GM10847 (cell line): ENCODE measurements at regions not wholly inside any gene's neighbourhood (a gene's known extent, or its start where the extent isn't known, plus 50 kb on each side); places are given as distances from the start of the nearest gene placed in this dataset.

Experiments used
- POLR2A ChIP-seq: IDR thresholded peaks from 2 replicates; pipeline ENCODE4 v1.6.1; 2011; ENCODE audit not compliant: insufficient read length; ENCODE audit errors: extremely low read depth

DNA sequence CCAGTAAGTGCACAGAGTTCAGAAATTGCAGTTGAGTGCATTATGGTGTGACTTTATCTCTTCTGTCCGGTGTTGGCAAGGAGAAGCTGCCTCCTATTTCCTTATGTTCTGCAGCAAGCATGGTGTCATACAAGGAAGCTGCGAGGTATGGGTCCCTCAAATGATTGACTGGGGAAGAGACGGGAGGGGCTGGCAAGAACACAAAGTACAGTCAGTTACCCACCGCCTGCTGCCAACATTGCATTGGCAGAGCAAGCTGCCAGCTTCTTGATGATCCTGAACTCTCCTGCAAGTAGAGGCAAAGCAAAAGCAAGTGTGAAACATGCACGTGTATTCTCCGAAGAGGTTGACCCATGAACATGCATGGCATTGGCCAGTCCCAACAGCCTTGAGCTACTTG lies 1013.6 kb downstream of the UQCRFS1 start:
- no peak for TF ChIP-seq POLR2A

DNA sequence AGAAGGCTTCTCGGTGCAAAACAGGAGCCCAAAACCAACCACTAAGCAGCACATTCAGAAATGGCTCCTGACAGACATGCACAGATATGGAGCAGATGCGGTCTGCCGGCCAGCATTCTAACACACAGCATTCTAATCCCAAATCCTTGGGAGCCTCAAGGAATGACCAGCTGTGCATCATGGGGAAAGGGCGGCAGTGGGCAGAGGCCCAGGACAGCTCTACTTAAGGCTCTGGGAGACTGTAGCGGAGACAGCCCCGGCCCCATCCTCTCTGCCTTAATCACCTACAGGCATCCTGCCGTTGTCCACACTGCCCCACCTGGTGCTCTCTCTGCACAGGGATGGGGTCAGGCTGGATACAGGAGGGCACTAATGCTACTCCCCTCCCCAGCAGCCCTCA lies 1016.0 kb downstream of the UQCRFS1 start:
- no peak for TF ChIP-seq POLR2A

DNA sequence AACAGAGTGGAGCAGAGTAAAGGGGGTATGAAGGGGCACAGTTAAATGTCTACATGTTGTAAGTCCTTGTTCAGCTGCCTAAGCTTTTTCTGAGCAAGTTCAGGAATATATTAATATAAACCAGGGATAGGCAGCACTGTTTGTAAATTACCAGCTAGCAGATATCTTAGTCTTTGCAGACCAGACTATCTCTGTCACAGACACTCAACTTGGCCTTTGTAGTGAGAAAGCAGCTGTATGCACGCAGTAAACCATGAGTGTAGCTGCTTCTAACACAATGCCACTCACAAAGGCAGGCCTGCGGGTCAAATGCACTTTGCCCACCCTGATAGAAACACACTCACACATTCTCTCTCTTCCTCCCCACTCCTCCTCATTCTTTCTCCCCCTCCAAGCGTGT lies 1016.9 kb downstream of the UQCRFS1 start:
- no peak for TF ChIP-seq POLR2A

DNA sequence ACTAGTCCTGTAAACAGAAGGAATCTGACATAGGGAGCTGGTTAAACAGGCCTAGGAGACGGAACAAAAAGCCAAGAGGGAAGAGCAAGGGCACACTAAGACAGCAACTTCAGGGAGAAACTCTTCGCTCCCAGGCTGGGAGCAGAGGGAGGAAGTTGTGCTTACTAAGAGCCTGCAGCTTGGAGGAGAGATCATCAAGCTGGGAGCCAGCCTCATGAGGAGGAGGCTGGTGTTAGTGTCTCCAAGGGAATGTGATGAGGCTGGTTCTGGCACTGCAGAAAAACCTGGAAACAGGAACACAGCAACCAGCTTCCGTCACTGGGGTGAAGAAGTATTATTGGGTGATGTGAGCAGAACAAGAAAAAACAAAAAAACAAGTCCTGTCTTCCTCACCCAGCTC lies 1027.3 kb downstream of the UQCRFS1 start:
- TF ChIP-seq POLR2A = no peak

DNA sequence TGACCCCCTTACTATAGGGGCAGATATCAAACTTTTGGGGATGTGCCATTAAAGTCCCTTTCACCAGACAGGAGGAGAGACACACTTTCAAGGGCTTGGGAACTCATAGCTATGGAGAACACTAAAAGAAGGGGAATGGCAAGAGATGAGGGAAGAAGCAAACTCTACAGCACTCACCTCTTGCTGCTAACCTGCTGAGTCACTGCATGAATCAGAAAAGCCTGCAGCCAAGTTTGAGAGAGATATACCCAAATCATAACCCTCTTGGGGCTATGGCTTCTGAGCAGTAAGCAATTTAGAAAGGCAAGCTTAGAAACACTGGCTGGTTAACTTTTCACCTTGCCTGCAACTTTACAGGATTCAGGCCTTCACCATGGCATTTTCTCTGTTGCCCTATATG lies 1028.0 kb downstream of the UQCRFS1 start:
- no peak for TF ChIP-seq POLR2A

DNA sequence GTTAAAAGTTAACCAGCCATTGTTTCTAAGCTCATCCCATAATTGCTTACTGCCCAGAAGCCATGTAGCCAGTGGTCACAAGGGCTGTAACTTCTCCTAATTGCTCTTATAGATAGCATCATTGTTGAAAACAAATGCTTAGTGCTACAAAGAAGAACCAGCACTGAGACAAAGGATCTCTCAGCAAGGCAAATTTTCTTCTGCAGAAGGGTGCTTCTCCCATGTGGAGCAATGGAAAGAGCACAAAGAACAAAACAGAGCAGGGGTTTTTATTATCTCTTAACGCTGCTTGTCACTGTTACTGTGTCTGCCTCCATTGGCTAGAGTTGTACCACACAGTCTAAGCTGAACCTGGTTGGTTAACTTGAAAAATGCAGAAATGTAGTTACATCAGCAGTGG lies 1036.8 kb downstream of the UQCRFS1 start:
- TF ChIP-seq POLR2A = no peak

DNA sequence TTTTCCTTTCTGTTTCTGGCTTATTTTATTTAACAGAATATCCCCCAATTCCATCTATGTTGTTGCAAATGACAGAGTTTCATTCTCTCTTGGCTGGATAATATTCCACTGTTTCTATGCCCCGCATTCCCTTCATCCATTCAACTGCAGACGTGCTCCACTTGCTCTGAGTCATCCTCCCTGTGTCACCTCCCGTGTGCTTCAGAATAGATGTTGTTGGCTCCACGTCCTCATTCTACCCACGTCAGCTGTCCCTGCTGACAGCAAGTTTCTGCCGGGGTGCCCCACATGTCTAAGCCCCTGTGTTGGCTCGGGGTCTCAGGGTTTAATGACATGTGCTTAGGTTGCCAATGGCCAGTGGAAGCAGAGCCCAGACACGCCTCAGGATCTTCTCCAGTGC lies 1041.0 kb downstream of the UQCRFS1 start:
- TF ChIP-seq POLR2A = no peak

DNA sequence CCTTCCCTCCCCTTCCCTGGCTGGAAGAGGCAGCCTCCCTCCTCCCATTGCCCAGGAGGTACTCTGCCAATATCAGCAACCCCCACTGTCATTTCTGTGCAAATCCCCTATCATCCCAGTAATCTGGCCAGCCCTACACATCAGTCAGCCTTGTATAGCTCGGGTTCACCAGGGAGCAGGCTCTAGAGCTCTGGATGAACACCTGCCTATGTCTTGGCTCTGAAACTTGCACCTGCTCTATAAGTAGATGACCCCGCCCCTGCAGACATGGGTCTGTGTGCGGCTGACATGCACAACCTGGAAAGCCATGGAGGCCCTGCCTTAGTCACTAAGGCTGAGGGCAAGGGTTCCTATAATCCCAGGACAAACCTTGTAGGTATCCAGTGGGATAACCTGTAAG lies 1042.9 kb downstream of the UQCRFS1 start:
- no peak for TF ChIP-seq POLR2A

DNA sequence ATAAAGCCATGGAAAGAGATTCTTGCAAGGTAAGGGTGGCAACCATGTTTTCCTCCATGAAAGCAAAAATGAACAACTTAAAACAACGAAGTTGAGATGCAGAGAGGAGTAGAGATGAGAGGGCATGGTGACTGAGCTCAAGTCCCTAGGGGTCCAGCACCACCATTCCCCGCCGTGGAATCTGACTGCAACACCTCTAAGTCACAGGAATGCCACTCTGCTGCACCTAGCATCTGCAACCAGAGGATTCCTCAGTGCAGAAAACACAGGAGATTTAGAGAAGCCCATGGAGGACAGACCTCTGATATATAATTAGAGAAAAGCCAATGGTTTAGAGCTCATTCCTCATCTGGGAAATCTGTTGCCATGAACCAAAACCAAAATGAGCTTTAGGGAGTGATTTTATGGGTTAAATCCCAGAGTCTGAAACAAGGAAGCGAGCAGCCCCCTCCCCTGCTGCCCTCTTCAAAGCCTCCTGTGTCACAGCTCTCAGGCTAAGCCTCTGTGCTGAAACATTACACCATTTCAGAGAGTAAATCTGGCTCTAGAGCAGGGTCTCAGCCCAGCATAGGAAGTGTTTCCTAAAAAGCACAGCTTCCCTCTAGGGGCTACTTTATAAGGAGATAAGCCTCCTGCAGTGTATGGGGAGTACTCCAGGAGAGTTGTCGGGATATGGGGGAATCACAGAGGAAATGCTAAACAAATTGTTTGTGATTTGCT lies 1043.6 kb downstream of the UQCRFS1 start:
- no peak for TF ChIP-seq POLR2A

DNA sequence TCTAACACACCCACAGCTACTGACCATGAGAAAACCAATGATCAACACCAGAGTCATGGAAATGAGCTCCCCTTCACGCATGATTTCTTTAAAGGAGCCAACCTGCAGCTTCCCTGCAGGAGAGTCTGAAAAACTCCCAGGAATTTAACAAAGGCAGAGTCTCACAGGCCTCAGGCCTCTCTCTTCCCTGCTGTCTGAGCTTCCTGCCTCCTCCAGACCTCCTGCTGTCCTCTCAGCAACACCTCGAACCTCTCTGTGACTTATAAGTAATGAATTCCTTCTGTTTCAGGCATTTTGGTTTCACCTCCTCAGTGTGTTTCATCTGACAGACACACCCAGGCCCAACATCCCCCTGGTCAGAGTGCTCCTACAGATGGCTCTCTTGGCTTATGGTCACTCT lies 1044.4 kb downstream of the UQCRFS1 start:
- no peak for TF ChIP-seq POLR2A

DNA sequence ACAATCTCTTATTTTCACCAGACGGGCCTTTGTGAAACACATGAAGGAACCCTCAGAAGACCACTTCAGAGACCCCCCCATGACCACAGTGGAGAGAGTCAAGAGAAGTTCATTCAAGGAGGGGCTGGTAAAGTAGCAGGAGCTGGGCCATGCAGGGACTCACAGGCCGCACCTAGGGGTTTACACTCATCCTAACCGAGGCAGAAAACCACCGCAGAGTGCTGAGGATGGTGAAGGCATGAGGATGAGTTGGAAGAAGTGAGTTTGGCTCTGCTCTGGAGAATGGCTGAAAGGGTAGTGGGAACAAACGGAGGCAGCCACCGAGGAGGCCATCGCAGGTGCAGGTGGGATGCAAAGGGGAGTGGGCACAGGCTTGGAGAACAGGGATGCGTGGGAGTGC lies 1046.9 kb downstream of the UQCRFS1 start:
- TF ChIP-seq POLR2A = no peak

DNA sequence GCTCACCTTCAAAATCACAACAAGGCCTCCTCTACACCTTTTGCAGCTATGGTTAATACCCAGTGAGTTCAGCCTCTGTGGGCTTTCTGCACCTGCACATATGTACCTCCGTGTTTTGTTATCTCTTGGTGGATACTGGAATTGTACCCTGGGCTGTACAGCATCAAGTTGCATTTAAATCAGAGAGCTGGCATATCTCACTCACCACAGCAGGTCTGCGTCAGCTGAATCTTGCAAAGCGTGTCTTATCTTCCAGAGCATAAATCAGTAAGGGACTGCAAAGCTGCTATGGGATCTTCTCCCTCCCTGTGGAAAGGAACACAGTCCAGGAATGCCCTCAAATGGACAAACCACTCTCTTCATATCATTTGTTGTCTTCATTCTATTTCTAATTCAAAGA lies 1048.7 kb downstream of the UQCRFS1 start:
- TF ChIP-seq POLR2A = no peak

DNA sequence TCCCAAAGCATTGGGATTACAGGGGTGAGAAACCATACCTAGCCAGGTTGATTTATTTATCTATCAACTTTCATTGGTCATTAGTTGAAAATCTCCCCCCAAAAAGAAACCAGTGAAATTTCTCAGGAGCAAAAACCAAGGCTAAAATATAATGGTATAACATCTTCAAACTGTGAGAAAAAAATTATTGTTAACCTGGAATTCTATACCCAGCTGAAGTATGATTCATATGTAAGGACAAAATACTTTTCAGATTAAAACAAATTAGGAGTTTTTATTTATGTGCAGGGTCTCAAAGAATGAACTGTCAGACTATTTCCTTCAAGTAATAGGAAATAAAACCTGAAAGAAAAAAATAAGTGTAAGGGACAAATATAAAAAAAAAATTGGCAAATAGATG lies 1053.9 kb downstream of the UQCRFS1 start:
- TF ChIP-seq POLR2A = no peak

DNA sequence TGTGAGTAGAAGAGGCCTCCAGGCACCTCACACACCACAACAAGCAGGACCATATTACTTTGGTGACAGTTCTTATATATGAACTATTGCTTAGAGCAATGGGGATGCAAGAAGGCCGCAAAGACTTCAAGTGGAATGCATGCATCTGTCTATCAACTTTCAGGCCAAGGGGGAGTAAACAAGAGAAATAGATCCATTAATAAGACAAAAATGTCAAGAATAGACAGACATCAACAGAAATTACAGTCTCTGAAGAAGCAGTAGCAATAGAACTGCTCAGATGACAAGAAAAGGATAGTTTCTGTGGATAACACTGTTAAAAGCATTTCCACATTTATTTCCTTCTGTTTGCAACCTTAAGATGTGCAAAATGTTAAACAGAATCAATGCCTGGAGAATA lies 1057.7 kb downstream of the UQCRFS1 start:
- no peak for TF ChIP-seq POLR2A

DNA sequence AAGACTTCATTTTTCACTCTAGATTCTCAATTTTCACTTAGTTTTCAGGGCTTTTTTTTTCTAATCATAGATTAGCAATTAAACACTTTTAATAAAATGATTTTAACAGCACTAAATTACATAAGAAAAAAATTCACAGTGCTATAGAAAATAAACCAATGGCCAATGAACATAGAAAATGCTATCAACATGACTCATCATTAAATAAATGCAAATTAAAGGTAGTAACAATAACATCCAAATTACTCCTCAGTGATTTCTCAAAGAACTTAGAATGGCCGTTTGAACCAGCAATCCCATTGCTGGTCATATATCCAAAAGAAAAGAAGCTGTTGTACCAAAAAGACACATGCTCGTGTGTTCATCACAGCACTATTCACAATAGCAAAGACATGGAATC lies 1058.9 kb downstream of the UQCRFS1 start:
- no peak for TF ChIP-seq POLR2A

DNA sequence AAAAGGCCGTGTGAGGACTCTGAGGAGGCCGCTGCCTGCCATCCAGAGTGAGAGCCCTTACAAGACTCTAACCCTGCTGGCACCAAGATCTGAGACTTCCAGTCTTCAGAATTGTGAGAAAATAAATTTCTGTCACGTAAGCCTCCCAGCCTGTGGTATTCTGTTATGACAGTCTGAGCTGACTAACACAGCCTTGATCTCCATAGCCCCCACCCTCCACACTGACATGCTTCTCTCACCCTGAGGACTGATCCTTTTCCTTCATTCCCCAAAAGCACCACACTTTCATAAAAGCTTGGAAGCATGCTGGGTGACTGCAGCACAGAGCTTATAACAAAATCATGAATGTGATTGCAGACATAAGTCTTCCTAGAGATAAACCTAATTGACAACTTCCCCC lies 1059.8 kb downstream of the UQCRFS1 start:
- TF ChIP-seq POLR2A = no peak

DNA sequence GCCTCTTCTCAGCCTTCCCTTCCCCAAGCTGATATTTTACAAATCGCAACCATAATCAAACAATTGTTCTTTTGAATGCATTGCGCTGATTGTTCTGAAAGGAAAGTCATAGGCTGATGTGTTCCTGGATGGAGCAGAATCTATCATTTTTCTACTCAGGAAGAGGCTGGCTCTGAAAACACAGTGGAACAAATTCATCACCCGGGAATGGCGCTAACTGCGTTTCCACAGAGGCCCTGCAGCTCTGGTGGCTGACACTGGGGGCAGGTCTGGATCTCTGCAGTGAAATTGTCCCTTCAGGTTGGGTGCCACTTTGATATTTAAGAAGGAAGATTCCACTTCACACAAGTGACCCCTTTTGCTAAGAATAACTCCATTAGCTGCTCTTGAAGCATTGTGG lies 1060.8 kb downstream of the UQCRFS1 start:
- no peak for TF ChIP-seq POLR2A

DNA sequence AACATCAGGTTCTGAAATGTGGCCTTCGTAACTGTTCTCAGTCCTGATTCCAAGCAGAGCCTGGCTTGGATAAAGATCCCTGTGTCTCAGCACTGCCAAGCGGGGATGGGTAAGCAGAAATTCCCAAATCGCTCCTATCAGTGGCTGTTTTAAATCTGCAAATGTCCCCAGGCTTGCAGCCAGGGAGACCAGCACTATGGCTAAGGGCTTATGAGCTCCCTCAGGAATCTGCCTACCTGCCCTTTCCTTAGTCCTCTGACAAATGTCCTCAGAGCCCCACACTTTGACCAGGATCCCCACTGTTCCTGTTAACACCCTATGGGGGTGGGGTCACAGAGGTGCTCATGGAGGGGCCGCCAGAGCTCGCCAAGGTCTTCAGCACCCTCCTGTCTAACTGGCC lies 1062.8 kb downstream of the UQCRFS1 start:
- no peak for TF ChIP-seq POLR2A

DNA sequence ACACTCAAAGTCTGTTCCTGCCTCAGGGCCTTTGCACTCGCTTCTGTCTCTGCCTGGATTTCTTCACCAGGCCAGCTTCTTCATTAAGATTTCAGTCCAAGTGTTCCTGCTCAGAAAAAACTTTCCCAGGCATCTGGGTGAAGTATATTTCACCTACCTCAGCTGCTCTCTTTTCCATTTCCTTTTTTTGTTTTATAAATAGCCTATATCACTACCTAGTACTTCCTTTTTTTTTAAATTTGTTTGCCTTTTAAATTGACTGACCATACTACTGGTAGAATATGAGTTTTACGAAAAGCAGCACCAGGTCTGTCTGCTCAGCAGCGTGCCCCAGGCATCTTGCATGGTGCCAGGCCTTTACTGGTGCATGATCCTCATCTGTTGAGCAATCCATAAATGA lies 1064.4 kb downstream of the UQCRFS1 start:
- no peak for TF ChIP-seq POLR2A
